OCI-M2 (cell line): ENCODE measurements at regions not wholly inside any gene's neighbourhood (a gene's known extent, or its start where the extent isn't known, plus 50 kb on each side); places are given as distances from the start of the nearest gene placed in this dataset.
"Not testable (repeated sequence)": the region's sequence is repeated elsewhere in the genome, so short reads cannot be mapped to it uniquely, and the experiment has no call there.

Experiments
- DNase-seq: peaks from one replicate; lab custom pipeline; 2025; ENCODE audit not compliant: unreplicated experiment; lab: John Stamatoyannopoulos, UW

GRCh38 chr5:18517641-18518380 is 883.6 kb downstream of the TAF11L14 start:
- no peak for DNase-seq

- DNase-seq = no peak
Observed at GRCh38 chr5:18523380-18523779, 889.1 kb downstream of the TAF11L14 start.

GRCh38 chr5:18526792-18527405 is 892.6 kb downstream of the TAF11L14 start:
- DNase-seq = no peak

- no peak for DNase-seq
Observed at GRCh38 chr5:18533137-18533536, 898.9 kb downstream of the TAF11L14 start.

- no peak for DNase-seq
Observed at GRCh38 chr5:18534119-18534518, 899.9 kb downstream of the TAF11L14 start.

- not testable (repeated sequence) for DNase-seq
Observed at GRCh38 chr5:18535753-18536152, 901.5 kb downstream of the TAF11L14 start.

GRCh38 chr5:18544421-18544820 is 910.2 kb downstream of the TAF11L14 start:
- DNase-seq = no peak

GRCh38 chr5:18546591-18546990 is 912.3 kb downstream of the TAF11L14 start:
- no peak for DNase-seq

- DNase-seq = no peak
Observed at GRCh38 chr5:18551716-18552115, 917.5 kb downstream of the TAF11L14 start.

- DNase-seq = no peak
Observed at GRCh38 chr5:18553269-18553668, 919.0 kb downstream of the TAF11L14 start.

GRCh38 chr5:18560602-18561001 is 926.3 kb downstream of the TAF11L14 start:
- DNase-seq = no peak

GRCh38 chr5:18563853-18564252 is 929.6 kb downstream of the TAF11L14 start:
- DNase-seq = no peak

GRCh38 chr5:18566671-18567070 is 932.4 kb downstream of the TAF11L14 start:
- no peak for DNase-seq

- DNase-seq = no peak
Observed at GRCh38 chr5:18576586-18576985, 942.3 kb downstream of the TAF11L14 start.

- no peak for DNase-seq
Observed at GRCh38 chr5:18601185-18601584, 966.9 kb downstream of the TAF11L14 start.

GRCh38 chr5:18602402-18602801 is 968.1 kb downstream of the TAF11L14 start:
- DNase-seq = no peak

- no peak for DNase-seq
Observed at GRCh38 chr5:18605186-18605585, 970.9 kb downstream of the TAF11L14 start.

- no peak for DNase-seq
Observed at GRCh38 chr5:18607570-18607969, 973.3 kb downstream of the TAF11L14 start.

GRCh38 chr5:18617191-18617590 is 982.9 kb downstream of the TAF11L14 start:
- not testable (repeated sequence) for DNase-seq

- no peak for DNase-seq
Observed at GRCh38 chr5:18630458-18631045, 996.3 kb downstream of the TAF11L14 start.

- DNase-seq = no peak
Observed at GRCh38 chr5:18652404-18653215, 1018.4 kb downstream of the TAF11L14 start.
